ENCODE measurements at regions not wholly inside any gene's neighbourhood (a gene's known extent, or its start where the extent isn't known, plus 50 kb on each side); places are given as distances from the start of the nearest gene placed in this dataset.

DNA sequence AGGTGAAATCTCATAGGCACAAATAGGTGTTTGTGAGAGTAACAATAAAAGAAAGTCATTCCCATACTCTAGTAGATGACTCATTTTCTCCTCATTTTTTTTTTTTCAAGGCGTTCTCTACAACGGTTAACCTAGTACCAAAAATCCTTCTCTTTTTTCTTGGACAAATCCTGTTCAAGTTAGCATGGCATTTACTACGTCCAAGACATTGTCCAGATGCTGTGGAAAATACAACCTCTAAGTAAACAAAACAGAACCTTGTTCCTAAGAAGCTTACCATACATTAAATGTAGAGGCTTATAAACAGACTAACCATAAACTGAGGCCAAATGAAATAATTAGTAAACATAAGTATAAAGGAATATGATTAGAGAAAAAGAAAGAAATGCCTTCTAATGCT is 76.2 kb upstream of the RGS4 start:
- DNase-seq (ENCODE audit: low read depth): no peak
- TF ChIP-seq CTCF (IDR thresholded peaks at IDR 0.05; ENCODE audit: insufficient read depth, low read length): no peak
- no peak overlapping the region for H3K4me3 ChIP-seq (ENCODE audit: low read depth, low read length)

DNA sequence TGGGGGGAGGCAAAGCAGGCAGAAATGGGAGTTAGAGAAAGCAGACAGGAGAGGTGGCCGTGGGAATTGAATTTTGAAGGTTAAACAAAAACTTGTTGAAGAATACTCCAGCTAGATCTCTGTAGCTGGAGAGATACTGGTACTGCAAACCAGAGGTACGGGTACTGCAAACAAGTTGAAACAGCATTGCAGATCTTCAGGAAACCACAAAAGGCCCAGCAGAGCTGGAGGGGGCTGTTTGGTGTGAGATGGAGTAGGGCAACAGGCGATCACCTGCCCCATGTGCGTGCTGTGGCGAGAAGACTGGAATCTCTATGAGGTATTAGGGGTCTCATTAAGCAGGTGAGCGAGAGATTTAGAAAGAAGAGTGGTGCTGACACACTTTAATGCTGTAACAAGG is 77.7 kb upstream of the RGS4 start:
- no peak for TF ChIP-seq CTCF (IDR thresholded peaks at IDR 0.05; ENCODE audit: insufficient read depth, low read length)
- no peak for DNase-seq (ENCODE audit: low read depth)

GRCh38 chr1:162990665-162991064 is 78.5 kb upstream of the RGS4 start:
- H3K4me3 ChIP-seq (ENCODE audit: low read depth, low read length): no peak overlapping the region
- DNase-seq (ENCODE audit: low read depth): peak; percentile 52
- no peak for TF ChIP-seq CTCF (IDR thresholded peaks at IDR 0.05; ENCODE audit: insufficient read depth, low read length)

More for the DNA sequence above, 77.7 kb upstream of the RGS4 start:
- H3K4me3 ChIP-seq (ENCODE audit: low read depth, low read length): no peak overlapping the region

GRCh38 chr1:162988869-162989268 is 80.3 kb upstream of the RGS4 start:
- no peak for TF ChIP-seq CTCF (IDR thresholded peaks at IDR 0.05; ENCODE audit: insufficient read depth, low read length)
- H3K4me3 ChIP-seq (ENCODE audit: low read depth, low read length): no peak overlapping the region
- DNase-seq (ENCODE audit: low read depth): no peak

DNA sequence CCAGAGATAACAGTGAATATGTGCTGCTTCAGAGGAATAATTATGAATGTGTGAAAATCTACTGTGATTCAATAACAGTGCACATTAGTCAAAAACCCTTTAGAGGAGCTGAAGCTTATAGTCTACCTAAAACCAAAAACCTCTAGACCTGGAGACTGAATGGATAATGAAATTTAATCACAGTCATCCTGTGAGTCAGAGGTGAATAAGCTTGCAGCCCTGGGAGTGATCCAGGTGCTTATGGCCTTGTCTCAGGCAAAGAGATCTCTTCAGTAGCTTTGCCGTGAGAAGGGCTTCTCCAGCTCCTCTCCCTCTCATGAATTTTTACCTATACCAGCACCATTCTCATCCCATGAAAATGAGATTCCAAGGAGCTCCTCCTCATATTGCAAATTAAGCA is 81.3 kb upstream of the RGS4 start:
- no peak for TF ChIP-seq CTCF (IDR thresholded peaks at IDR 0.05; ENCODE audit: insufficient read depth, low read length)
- DNase-seq (ENCODE audit: low read depth): peak; percentile 74
- H3K4me3 ChIP-seq (ENCODE audit: low read depth, low read length): no peak overlapping the region

- peak; percentile 46 for DNase-seq (ENCODE audit: low read depth)
- no peak for TF ChIP-seq CTCF (IDR thresholded peaks at IDR 0.05; ENCODE audit: insufficient read depth, low read length)
- no peak overlapping the region for H3K4me3 ChIP-seq (ENCODE audit: low read depth, low read length)
Observed at GRCh38 chr1:162985816-162986435, 83.2 kb upstream of the RGS4 start.

DNA sequence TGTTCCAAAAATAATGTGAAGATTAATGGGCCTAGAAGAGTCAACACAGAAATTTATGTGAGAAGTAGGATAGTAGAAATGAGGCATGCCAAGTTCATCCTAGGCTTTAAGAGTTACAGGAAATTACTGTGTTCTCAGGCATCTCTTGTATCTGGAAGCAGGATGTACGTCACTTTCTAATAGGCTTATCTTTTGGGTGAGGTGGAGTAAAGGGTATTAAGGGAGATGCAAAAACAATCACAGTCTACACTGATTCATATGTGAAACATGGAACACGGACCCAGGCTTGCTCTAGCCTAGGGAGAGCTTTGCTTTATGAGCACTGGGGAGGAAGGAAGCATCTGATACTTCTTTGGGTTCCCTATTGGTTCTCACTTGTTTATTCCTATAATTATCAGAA is 84.5 kb upstream of the RGS4 start:
- no peak overlapping the region for H3K4me3 ChIP-seq (ENCODE audit: low read depth, low read length)
- TF ChIP-seq CTCF (IDR thresholded peaks at IDR 0.05; ENCODE audit: insufficient read depth, low read length): no peak
- peak; percentile 95 for DNase-seq (ENCODE audit: low read depth)

Data from fibroblast of the aortic adventitia (primary cell).